K562 (cell line): ENCODE measurements at regions not wholly inside any gene's neighbourhood (a gene's known extent, or its start where the extent isn't known, plus 50 kb on each side); places are given as distances from the start of the nearest gene placed in this dataset.

Experiments used
- ATAC-seq: fragments of 200-7000 bp; cut with Tn5 transposase; 3 replicates; pipeline ENCODE4 v1.9.1; 2020; ENCODE audit warnings: moderate library complexity
- BruUV-seq: library from RNA; stranded (reverse); fragments of 400-500 nt; replicated peaks from 2 replicates; lab custom pipeline; 2021; lab: Mats Ljungman, UMichigan
- CTCF ChIA-PET: fragments of 300-600 bp; formaldehyde crosslinking; extraction: SDS; loops from one replicate; lab custom pipeline; 2021; ENCODE audit warnings: low intra/inter-chr PET ratio; lab: Yijun Ruan, JAX
- POLR2A ChIA-PET: fragments of 300-600, 350-650 bp; sonication (Branson Sonifier 250); formaldehyde crosslinking; extraction: SDS; loops from one replicate; lab custom pipeline; 2021; ENCODE audit warnings: antibody characterized with exemption, inconsistent platforms; lab: Yijun Ruan, JAX
- DNase-seq, 4 experiments: peaks; one replicate each; pipeline versions ENCODE4 v3.0.0 to v3.0.0-alpha.2; 2011 to 2018; ENCODE audit warnings: low spot score in 3 of 4, mixed read lengths in 3 of 4; ENCODE audit errors: extremely low read depth in 1 of 4
- FAIRE-seq: peaks from 2 replicates; lab custom pipeline; 2011; peaks lifted over from hg19 to GRCh38; lab: Jason Lieb, UNC
- H2AFZ ChIP-seq: 2 replicates; pipeline ENCODE4 v1.6.0; 2011; ENCODE audit warnings: low read depth, low read length, control low read depth, inconsistent platforms
- H3K27ac ChIP-seq: fragments of 200-600 bp; 3 replicates; pipeline ENCODE4 v1.8.0; 2011; ENCODE audit warnings: low read depth, mild to moderate bottlenecking, control low read depth, inconsistent platforms, low read length, moderate library complexity, mixed read lengths; ENCODE audit errors: extremely low read depth
- H3K27me3 ChIP-seq, 2 experiments: fragments of 300-600 bp in 1 of 2; 2 replicates in 1 of 2; 3 replicates in 1 of 2; pipeline versions ENCODE4 v1.6.0 to v1.8.0; 2011; ENCODE audit warnings: inconsistent platforms in 2 of 2, low read length in 2 of 2, mild to moderate bottlenecking in 1 of 2, mixed read lengths in 1 of 2, moderate library complexity in 1 of 2; ENCODE audit not compliant: control insufficient read depth in 2 of 2, insufficient read depth in 2 of 2
- H3K36me3 ChIP-seq: fragments of 300-600 bp; 3 replicates; pipeline ENCODE4 v1.8.0; 2011; ENCODE audit warnings: mild to moderate bottlenecking, low read length, inconsistent platforms; ENCODE audit not compliant: control insufficient read depth, insufficient read depth
- H3K4me1 ChIP-seq, 2 experiments: fragments of 200-600 bp in 1 of 2; replicated peaks in 1 of 2; 2 replicates in 1 of 2; 3 replicates in 1 of 2; pipeline versions ENCODE4 v1.5.1 to v1.8.0; 2011; ENCODE audit warnings: inconsistent platforms in 2 of 2, low read length in 2 of 2, mild to moderate bottlenecking in 1 of 2, mixed read lengths in 1 of 2, moderate library complexity in 1 of 2; ENCODE audit not compliant: control insufficient read depth in 2 of 2, insufficient read depth in 2 of 2
- H3K4me2 ChIP-seq: 2 replicates; pipeline ENCODE4 v1.6.1; 2011; ENCODE audit warnings: low read length, control low read depth, inconsistent platforms, mixed read lengths; ENCODE audit not compliant: insufficient read depth
- H3K4me3 ChIP-seq: fragments of 200-600 bp; sonication (generic), shearing (Covaris generic); 2 replicates; pipeline ENCODE4 v1.5.1; 2016; ENCODE audit warnings: control low read depth, inconsistent platforms
- H3K79me2 ChIP-seq: fragments of 200-600 bp; 3 replicates; pipeline ENCODE4 v1.8.0; 2011; ENCODE audit warnings: low read length, inconsistent platforms; ENCODE audit not compliant: control insufficient read depth, insufficient read depth
- H3K9ac ChIP-seq, 2 experiments: 2 replicates each; pipeline versions ENCODE4 v1.6.0 to v1.6.1; 2011; ENCODE audit warnings: low read depth in 2 of 2, low read length in 2 of 2, control low read depth in 1 of 2, inconsistent platforms in 1 of 2, mild to moderate bottlenecking in 1 of 2, mixed read lengths in 1 of 2; ENCODE audit not compliant: insufficient read depth in 1 of 2
- H3K9me1 ChIP-seq: one replicate; pipeline ENCODE4 v1.6.0; 2011; ENCODE audit warnings: inconsistent platforms, mild to moderate bottlenecking, low read length, moderate library complexity; ENCODE audit not compliant: control insufficient read depth, insufficient read depth
- H3K9me3 ChIP-seq: replicated peaks from 2 replicates; pipeline ENCODE4 v1.5.1; 2011; ENCODE audit warnings: low read depth, low read length, inconsistent platforms; ENCODE audit not compliant: control insufficient read depth, insufficient read depth
- H4K20me1 ChIP-seq: replicated peaks from 2 replicates; pipeline ENCODE4 v1.6.1; 2011; ENCODE audit warnings: low read length, inconsistent platforms, mixed read lengths; ENCODE audit not compliant: control insufficient read depth, insufficient read depth
- LEF1 ChIP-seq: fragments of 450-650 bp; IDR thresholded peaks from 2 replicates; pipeline ENCODE4 v1.6.1; 2016; ENCODE audit warnings: mild to moderate bottlenecking
- NR2C1 ChIP-seq, 2 experiments: fragments of 450-650 bp; IDR thresholded peaks; 2 replicates each; pipeline ENCODE4 v1.6.1; 2017; ENCODE audit warnings: mild to moderate bottlenecking in 2 of 2, antibody characterized with exemption in 1 of 2, inconsistent platforms in 1 of 2, missing compliant biosample characterization in 1 of 2, missing genetic modification characterization in 1 of 2
- ZNF384 ChIP-seq: IDR thresholded peaks from 2 replicates; pipeline ENCODE4 v1.6.1; 2012; ENCODE audit warnings: low read depth, low read length, improper control_type of control experiment
- WGBS: fragments of 100-300 bp; shearing (Covaris generic); methylation state at CpG from one replicate; pipeline ENCODE4 v1.1.6; 2016; ENCODE audit warnings: low coverage, mixed read lengths; ENCODE audit not compliant: insufficient coverage; ENCODE audit errors: missing lambda C conversion rate; 5-methylcytosine and 5-hydroxymethylcytosine counted together
- in situ Hi-C: fragments of 300-500 bp; cut with MboI; formaldehyde crosslinking; loops from 4 replicates; pipeline ENCODE4 v1.15.0; 2018; ENCODE audit warnings: inconsistent platforms, mixed read lengths
- intact Hi-C: fragments of 100-400 bp; cut with micrococcal nuclease; formaldehyde crosslinking; loops from 2 replicates; pipeline ENCODE4 v1.14.2; 2022

DNA sequence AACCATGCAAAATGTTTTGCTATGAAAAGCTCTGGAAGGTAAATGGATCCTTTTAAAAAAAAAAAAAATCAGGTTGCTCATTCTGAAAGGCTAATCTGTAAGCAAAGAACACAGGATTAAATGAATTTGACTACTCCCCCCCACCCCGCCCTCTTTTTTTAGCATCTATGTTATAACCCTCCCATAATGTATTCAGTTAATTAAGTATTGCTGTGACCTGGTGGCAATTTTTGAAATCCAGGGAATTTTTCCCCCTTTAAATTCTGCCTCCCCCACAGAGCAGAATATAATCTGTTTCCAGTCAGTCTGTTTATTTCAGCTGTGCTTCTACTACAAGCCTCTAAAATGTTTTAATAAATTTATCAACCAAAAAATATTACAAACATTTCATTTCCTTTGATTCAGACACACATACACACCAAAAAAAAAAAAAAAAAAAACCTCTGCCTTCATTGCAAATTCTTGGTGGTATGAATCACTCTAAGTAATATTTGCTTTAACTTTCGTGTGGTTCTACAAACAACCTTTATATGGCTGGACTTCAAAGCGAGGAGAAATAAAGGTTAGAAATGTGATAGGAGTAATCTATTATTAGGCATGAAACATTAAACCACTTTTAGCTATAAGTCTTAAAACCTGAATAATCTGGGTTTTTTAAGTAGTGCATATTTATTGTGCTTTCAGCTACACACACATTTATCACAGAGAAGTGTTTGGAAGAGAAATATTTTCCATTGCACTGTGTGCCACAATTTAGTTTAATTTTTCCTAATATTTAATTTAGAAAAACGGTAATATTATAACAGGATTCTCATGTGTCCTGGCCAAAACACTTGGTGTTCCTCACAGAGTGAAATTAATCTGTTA lies 64.4 kb upstream of the ARID5B start:
- Histone ChIP-seq H3K27me3 (no peaks in the 10 kb centered on the region), H4K20me1 (no peaks in the 10 kb centered on the region), H3K9ac (no peak overlapping the region), H3K36me3 (no peaks in the 10 kb centered on the region; the same call in 2 of the 3 replicates), H3K27ac (no peak overlapping the region), H3K79me2 (no peaks in the 10 kb centered on the region), H3K4me3 (no peak overlapping the region), H3K9me1 (no peaks in the 10 kb centered on the region), H3K4me2 (no peak overlapping the region)
- intact Hi-C loops (loop anchor here (5.0 to 10.0 kb wide), 6 partner anchors 65 to 1012 kb away; partner anchors contain the start of gene ARID5B), in situ Hi-C loops (no loop called here)
- ATAC-seq: no peak
- WGBS: 31% methylated on average over 4 of the region's 4 CpGs
- no peak for DNase-seq
- no peak for FAIRE-seq
- POLR2A ChIA-PET: interaction anchor here (1.5 kb wide), 1 partner anchor 15 kb away, joined by 4 read pairs; no protein-coding TSS in a partner anchor
- CTCF ChIA-PET: interaction anchor here (0.6 to 2.0 kb wide), 2 partner anchors 84 to 105 kb away, joined by 3 to 8 read pairs; no protein-coding TSS in a partner anchor
- TF ChIP-seq ZNF384 (peak; percentile 61; the same call in 1 of the 2 replicates), LEF1 (0 out of 2 replicates have a peak, but pooled peaks have one; percentile 26), NR2C1 (IDR thresholded peaks at IDR 0.05) (no peak), NR2C1 (tag; IDR thresholded peaks at IDR 0.05) (no peak)
- TF ChIP-seq, all 486 proteins: peak for 2
- peaks cover 3% of the 10 kb centered on the region for H3K9me3 ChIP-seq
- H3K4me1 ChIP-seq: peaks cover 0 to 22% of the 10 kb centered on the region in 2 experiments; a peak in 3 of 5 replicates
- H2AFZ ChIP-seq: no peak overlapping the region
- BruUV-seq: no TSS peak
